ENCODE measurements at regions not wholly inside any gene's neighbourhood (a gene's known extent, or its start where the extent isn't known, plus 50 kb on each side); places are given as distances from the start of the nearest gene placed in this dataset.

GRCh38 chr11:81135570-81135969 is 1598.1 kb downstream of the FAM181B start:
- Histone ChIP-seq H3K27me3 (no peaks in the 10 kb centered on the region), H3K4me1 (no peaks in the 10 kb centered on the region), H3K27ac (no peak overlapping the region), H3K4me3 (no peak overlapping the region), H3K9me3 (no peaks in the 10 kb centered on the region), H3K36me3 (ENCODE audit: low read depth, missing control alignments) (no peaks in the 10 kb centered on the region)
- TF ChIP-seq POLR2A (IDR thresholded peaks at IDR 0.05), result no peak
- TF ChIP-seq, protein P1, sequence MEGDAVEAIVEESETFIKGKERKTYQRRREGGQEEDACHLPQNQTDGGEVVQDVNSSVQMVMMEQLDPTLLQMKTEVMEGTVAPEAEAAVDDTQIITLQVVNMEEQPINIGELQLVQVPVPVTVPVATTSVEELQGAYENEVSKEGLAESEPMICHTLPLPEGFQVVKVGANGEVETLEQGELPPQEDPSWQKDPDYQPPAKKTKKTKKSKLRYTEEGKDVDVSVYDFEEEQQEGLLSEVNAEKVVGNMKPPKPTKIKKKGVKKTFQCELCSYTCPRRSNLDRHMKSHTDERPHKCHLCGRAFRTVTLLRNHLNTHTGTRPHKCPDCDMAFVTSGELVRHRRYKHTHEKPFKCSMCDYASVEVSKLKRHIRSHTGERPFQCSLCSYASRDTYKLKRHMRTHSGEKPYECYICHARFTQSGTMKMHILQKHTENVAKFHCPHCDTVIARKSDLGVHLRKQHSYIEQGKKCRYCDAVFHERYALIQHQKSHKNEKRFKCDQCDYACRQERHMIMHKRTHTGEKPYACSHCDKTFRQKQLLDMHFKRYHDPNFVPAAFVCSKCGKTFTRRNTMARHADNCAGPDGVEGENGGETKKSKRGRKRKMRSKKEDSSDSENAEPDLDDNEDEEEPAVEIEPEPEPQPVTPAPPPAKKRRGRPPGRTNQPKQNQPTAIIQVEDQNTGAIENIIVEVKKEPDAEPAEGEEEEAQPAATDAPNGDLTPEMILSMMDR (IDR thresholded peaks at IDR 0.05), result no peak
- DNase-seq, result no peak
- 71 to 74% methylated on average over 5 of the region's 5 CpGs for WGBS, 2 donors
- intact Hi-C loops (cut with DNase I; ENCODE audit: low total_unique reads), result no loop called here

DNA sequence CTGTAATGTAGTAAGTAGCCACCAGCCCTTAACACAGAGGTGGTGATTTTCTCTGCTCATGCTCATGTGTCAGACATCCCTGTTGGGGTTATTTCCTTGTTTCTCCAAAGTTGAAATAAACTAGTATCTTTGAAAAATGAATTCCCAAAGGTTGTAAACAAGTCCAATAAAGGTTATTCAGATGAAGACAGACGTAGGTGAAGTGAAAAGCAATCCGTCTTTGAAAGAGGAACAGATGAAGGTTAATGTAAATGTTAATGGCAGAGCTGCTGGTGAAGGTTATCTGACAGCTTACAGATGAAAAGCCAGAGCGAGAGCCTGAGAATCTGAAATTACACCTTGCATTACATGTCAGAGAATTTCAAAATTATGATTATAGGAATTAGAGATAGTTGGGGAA is 1604.0 kb downstream of the FAM181B start:
- WGBS, 2 donors, result 82 to 84% methylated on average over 3 of the region's 3 CpGs
- no peaks in the 10 kb centered on the region for H3K9me3 ChIP-seq
- no peak overlapping the region for H3K27ac ChIP-seq
- no peak overlapping the region for H3K4me3 ChIP-seq
- H3K36me3 ChIP-seq (ENCODE audit: low read depth, missing control alignments), result no peaks in the 10 kb centered on the region
- intact Hi-C loops (cut with DNase I; ENCODE audit: low total_unique reads), result no loop called here
- no peak for DNase-seq
- TF ChIP-seq, protein P1 (IDR thresholded peaks at IDR 0.05), result no peak
- no peak for TF ChIP-seq POLR2A (IDR thresholded peaks at IDR 0.05)
- H3K27me3 ChIP-seq, result no peaks in the 10 kb centered on the region
- no peaks in the 10 kb centered on the region for H3K4me1 ChIP-seq

- Histone ChIP-seq H3K36me3 (ENCODE audit: low read depth, missing control alignments) (no peaks in the 10 kb centered on the region), H3K4me1 (no peaks in the 10 kb centered on the region), H3K4me3 (no peak overlapping the region), H3K27me3 (no peaks in the 10 kb centered on the region), H3K27ac (no peak overlapping the region), H3K9me3 (no peaks in the 10 kb centered on the region)
- no peak for TF ChIP-seq POLR2A (IDR thresholded peaks at IDR 0.05)
- TF ChIP-seq, protein P1 (IDR thresholded peaks at IDR 0.05), result no peak
- DNase-seq, result no peak
- intact Hi-C loops (cut with DNase I; ENCODE audit: low total_unique reads), result no loop called here
These were observed 1620.9 kb downstream of the FAM181B start for GRCh38 chr11:81112718-81113117.

DNA sequence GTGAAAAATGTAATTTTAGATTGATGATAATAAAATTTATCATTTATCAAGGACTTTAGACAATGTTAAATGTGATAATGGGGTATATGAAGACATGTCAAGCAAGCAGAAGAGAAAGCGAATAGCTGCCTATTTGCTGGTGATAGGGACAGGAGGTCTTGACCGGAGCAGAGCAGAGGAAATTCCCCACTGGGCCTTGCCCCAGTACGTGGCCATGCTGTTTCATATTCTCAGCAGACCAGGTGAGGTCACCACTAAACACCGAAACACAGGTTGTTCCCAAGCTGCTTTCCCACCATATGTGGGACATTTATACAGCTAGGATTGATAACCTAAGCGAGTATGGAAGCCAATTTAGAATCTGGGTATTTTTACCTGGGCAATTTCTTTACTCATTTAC is 1629.6 kb downstream of the FAM181B start:
- Histone ChIP-seq H3K4me3 (no peak overlapping the region), H3K27ac (no peak overlapping the region), H3K27me3 (no peaks in the 10 kb centered on the region), H3K4me1 (no peaks in the 10 kb centered on the region), H3K36me3 (ENCODE audit: low read depth, missing control alignments) (no peaks in the 10 kb centered on the region), H3K9me3 (no peaks in the 10 kb centered on the region)
- TF ChIP-seq POLR2A (IDR thresholded peaks at IDR 0.05), result no peak
- TF ChIP-seq, protein P1 (IDR thresholded peaks at IDR 0.05), result no peak
- no peak for DNase-seq
- WGBS, 2 donors, result 80 to 86% methylated on average over 5 of the region's 5 CpGs
- intact Hi-C loops (cut with DNase I; ENCODE audit: low total_unique reads), result no loop called here

GRCh38 chr11:81098471-81098870 is 1635.2 kb downstream of the FAM181B start:
- intact Hi-C loops (cut with DNase I; ENCODE audit: low total_unique reads), result no loop called here
- Histone ChIP-seq H3K9me3 (no peaks in the 10 kb centered on the region), H3K36me3 (ENCODE audit: low read depth, missing control alignments) (no peaks in the 10 kb centered on the region), H3K4me1 (peaks cover 5% of the 10 kb centered on the region), H3K27ac (no peak overlapping the region), H3K27me3 (no peaks in the 10 kb centered on the region), H3K4me3 (no peak overlapping the region)
- 48 to 74% methylated on average over 1 of the region's 1 CpG for WGBS, 2 donors
- peak; percentile 32 for DNase-seq
- TF ChIP-seq, protein P1 (IDR thresholded peaks at IDR 0.05), result no peak
